ENCODE measurements at regions not wholly inside any gene's neighbourhood (a gene's known extent, or its start where the extent isn't known, plus 50 kb on each side); places are given as distances from the start of the nearest gene placed in this dataset.

DNA sequence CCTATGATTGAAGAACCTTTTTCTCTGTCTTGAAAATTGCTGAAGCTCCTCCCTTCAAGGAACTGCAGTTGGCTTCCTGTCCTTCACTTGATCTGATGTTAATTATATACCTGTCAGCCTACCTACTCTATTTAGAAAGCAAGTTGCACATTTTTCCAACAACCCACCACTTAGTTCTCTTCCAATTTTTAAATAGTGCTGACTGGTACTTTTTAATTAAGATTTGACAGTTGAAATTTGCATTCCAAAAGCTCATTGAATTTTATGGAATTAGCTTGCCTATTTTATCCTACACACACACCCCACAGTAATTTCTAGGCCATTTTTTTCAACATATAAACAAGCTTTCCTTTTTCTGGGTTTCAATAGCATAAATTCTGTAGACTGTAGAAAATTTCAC lies 820.3 kb upstream of the FAT3 start:
- DNase-seq = no peak

DNA sequence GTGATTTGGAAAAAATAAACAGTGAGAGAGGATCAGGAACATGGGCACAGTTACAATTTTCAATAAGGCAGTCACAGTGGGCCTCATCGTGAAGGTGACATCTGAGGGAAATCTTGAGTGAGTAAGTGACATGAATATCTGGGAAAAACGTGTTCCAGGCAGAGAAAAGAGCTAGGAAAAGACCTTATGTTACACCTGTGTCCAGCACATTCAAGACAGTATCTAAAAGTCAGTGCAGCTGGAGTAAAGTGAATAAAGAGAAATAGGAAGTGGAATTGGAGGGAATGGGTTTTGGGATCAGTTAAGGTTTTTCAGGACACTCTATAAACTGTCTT lies 827.5 kb upstream of the FAT3 start:
- no peak for DNase-seq

DNA sequence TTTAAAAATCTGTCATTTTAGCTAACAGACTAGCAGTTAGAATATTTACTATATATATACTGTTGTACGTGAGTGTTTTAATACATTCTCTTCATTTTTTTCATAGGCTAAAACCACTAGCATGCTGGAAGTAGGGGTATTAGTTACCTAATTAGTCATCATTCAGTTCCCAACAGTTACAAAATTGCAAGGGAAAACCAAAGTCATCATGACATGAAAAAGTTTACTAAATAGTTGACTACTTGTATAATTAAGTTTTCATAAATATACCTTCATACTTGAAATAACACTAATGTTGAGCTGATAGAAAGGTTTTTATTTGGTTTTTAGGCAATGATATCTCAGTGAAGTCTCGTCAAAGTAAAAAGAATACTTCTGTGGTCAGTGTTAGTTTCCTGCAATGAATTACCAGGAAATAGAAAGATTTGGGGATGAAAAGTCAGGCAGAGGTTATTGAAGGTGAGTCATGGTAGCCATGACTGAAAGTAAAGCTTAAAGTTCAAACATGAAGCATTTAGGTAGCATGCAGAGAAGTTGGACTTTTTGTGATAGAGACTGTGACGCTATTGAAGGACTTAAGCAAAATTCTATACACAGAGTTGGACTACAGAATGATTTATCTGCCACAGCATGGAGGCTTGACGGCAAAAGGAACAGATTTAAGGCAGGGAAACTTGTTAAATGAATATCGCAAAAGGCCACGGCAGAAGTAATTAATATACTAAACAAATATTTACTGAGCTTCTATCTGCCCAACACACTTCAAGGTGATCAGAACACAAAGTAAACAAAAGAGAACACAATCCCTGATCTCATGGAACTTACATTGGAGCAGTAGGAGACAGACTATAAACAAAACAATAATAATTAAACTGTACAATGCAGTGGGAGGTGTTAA lies 828.1 kb upstream of the FAT3 start:
- no peak for DNase-seq

DNA sequence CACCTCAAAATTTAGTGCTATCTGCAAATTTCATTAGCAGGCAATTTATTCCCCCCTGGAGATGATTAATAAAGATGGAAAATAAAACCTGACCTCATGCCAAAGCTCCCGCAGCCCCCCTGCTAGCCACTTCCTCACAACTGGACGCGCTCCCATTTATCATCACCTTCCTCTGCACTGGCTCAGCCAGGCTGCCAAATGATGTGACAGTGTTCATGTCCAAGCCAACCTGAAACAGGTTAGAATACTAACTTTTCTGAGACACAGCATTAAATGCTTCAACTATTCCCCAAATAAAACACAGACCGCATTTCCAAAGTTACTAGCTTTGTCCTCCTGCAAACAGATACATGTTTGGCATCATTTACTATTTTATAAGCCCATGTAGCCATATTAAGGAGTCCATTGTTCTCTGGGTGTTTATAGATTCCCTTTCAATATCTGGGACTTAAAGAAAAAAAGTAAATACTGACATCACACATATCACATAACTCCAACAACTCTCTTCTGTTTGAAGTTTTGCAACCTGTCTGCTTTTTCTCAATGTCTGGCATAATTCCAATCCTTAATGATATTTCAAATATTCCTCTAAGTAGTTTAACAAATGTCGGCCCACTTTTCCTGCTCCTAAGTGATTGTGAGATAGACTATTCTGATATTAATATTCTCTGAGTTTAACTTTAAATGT lies 829.7 kb upstream of the FAT3 start:
- DNase-seq = no peak

DNA sequence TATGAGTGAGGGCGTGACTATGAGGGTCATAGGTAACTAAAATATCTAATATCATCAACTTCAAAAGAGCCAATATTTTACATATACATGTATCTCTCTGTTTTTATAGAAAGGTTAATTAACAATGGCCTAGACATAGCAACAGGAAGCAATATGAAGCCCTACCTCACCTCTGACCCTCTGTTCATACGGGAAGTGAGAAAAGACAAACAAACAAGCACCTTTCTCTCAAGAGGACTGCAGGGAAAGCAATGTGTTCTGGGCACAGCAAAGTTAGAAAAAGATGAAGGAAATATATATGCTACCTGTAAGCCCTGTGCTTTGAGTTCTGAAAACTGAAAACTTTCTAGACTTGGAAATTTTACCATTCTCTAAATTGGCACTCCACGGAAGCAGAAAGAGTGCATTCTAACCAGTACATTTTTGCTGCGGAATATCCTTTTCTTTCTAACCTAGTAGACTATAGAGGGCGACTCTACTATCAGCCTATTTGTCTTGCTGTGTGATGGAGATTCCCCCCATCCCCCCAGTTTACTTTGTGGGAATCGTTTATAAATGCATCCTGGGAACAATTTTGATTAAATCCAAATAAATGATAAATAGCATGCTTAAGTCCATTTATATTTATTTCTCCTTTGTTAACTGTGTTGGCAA lies 830.4 kb upstream of the FAT3 start:
- DNase-seq = no peak

DNA sequence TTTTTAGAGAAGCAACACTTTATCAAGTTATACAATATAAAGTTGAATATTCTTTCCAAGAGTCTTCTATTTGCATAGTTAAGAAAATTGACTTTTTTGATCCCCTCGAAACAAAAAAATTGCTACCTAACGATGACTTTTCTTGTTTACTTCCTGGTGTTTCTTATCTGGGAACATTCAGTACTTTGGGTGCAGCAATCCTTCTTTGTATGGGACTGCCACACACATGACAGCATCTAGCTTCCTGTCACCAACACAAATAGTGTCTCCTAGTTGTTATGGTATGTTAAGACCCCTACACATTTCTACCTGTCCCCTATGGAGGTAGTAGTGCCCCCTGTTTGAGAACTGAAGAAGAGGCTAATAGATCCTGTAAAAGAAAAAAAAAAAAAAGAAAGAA lies 841.7 kb upstream of the FAT3 start:
- no peak for DNase-seq

DNA sequence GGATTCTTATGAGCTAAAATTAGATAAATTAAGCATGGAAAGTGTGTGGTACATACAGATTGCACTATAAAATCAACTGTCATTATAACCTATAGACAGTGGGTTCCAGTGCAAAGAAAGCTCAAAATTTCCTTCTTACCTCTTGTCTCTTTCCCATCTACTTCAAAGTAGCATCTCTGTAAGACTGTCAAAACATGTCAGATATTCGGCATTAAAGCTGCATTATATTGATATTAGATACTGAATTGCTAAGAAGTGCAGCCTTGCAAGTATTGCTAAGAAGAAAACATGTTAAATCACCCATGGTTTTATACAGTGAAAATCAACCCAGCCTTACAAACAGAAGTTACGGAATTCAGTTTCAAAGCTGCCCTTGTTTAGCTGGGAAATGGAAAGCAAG lies 849.8 kb upstream of the FAT3 start:
- DNase-seq = no peak

DNA sequence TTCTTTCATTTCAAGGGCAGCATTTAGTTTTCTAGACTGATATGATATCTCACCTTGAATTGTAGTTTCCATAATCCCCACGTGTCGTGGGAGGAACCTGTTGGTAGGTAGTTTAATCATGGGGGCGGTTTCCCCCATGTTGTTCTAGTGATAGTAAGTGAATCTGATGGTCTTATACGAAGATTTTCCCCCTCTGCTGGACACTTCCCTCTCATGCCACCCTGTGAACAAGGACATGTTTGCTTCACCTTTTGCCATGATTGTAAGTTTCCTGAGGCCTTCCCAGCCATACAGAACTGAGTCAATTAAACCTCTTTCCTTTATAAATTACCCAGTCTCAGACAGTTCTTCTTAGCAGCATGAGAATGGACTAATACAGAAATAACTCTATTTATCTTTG lies 851.1 kb upstream of the FAT3 start:
- no peak for DNase-seq

DNA sequence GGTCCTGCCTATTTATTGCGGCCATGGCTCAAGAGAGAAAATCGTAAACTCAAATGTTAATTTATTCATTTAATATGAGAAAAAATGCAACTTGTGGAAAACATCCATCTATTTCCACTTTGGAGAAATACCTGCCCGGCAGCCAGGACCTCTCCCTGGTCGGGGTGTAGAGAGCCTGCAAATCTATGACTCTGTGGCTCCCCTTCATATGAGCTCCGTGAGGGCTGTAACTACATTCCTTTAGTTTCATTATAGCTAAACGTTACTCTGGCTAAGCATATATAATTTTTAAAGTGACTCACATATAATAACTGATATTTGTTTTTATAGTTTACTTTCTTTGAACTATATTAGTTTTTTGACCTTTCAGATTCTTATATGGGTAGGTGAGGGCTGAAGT lies 857.8 kb upstream of the FAT3 start:
- no peak for DNase-seq

DNA sequence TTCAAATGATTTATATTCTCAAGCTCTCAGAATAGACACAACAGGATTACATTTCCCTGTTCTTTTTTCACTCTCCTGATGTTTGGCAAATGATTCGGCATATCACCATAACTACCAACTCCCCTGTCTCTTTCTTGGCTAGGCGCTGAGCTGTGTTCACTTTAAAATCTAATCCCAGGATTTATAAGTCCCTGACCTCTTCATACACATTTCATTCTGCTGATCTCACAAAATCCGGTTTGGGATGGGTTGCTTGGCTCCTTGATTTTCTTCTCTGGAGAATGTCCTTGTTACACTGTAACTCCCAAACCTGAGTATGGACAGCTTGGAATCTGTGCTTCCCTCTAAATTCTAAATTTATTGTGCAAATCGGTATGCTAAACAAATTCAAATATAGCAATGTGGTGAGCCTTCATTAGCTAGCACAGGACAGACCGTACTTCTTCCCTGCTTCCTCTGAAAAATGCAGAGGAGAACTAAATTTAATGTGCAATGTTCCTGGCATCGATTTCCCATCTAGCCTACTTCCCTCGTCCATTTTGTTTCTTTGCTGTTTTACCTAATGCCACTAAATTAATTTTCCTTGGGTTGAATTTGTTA lies 858.5 kb upstream of the FAT3 start:
- DNase-seq = no peak

DNA sequence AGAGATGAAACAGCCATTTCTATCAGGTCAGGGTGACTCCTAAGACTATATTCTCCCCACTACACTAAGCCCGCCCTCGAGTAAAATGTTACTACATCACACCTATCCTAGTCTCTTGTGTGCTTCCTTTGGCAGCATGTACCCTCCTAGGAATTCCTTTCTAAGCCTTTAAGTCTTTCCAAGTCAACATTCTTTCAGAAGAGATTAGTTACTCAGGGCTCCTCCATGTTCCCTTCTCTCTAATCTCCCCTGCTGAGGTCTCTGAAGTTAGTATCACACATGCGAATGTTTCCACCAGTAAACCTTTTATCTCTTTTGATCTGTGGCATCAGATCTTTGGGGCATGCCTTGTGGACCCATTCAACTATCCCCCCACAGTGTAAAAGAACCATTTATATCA lies 873.7 kb upstream of the FAT3 start:
- no peak for DNase-seq

DNA sequence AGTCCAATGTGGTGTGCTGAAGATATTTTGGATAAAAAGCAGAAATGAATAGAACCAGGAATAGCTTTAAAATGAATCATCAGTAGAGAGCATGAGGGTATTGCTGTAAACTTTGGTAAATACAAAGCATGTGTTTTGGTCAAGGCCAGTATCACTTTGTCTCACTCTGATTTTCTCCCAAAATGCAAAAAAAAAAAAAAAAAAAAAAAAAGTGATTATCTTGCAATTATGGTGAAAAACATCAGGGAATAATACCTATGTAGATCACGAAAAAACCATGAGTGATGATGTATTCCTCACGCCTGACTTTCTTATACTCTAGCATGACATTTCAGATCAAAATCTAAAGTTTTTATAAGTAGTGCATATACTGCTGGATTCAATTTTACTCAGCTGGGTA lies 897.9 kb upstream of the FAT3 start:
- no peak for DNase-seq

DNA sequence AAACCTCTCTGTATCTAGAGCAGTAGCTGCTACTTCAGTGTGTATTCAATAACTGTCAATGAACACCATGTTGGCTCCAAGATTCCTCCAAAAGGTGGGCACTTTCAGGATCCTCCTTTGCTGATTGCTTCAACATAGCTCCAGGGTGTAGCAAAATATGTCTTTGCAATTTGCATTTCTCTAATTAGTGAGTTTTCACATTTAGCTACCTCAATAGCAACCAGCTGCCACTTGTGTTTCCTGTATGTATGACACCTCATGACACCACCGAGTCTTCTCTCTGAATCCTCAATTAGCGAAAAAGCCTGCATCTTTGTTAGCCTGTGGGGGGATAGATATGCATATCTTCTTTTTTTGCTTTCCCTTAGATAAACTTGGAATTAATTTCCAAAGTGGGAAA lies 898.3 kb upstream of the FAT3 start:
- DNase-seq = no peak

DNA sequence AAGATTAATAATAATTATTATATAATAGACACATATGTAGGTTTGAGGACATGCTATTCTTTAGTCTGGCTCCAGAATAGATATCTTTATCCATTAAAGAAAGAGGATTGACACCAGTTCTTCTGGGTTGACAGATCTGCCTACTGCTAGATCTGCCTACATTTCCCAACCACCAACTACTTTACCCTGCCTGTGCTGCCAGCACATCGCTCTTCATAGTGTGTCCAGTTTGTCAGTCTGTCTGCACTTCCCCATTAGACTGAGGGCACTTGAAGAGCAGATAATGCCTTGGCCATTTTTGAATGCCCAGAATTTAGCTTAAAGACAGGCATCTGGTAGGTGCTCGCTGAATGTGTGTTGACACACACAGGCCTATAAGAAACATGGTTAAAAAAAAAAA lies 910.1 kb upstream of the FAT3 start:
- DNase-seq = no peak

DNA sequence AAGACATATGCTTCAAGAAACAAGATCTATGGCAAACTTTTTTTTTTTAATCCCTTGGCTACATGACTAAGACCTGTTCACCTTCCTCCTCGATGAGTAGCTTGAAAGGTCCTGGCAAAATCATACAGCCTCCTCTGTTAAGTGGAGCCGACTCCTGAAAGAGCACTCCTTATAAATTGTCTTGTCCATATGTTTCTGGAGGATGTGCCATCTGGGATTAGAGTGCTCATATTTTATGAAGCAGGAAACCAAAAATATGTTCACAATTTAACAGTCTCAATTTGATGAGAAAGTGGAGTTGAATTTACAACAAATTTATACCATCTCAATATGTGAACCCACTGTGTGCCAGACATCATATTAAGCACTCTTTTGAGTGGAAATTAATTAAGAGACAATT lies 912.1 kb upstream of the FAT3 start:
- no peak for DNase-seq

DNA sequence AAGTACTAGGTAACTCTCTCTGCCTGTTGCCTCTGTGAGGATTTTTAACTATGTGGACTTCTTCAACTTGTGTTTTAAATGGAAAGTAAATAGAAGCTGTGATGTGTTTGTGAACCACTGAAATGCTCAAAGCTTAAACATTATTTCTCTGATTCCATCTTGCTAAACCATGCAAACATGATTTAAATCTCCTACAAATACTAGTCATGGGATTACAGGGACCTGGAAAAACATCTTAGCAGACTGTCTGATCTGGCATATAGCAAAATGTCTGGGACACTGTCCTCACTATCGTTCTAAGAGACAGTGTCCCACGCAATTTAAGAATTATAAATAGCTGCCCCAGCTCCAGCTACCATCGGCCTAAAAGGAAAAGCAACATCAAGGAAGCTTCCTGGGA lies 914.5 kb upstream of the FAT3 start:
- no peak for DNase-seq

DNA sequence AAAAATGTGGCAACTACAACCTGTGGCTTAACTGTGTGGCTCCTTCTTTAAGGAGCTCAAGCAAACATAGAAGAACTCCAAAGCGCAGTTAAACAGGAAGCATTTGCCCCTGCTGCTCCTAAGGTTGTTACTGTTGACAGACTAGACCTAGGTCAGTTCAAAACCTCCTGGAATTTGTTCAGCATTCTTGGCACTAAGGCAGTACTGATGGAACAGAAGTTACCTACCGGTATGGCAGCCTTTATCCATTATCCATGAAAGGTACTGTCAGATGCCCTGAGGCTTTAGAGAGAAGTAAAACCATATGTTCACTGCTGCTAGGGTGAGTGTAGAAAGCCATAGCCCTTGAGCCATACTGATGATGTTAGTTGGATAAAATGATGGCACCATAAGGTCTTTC lies 916.5 kb upstream of the FAT3 start:
- no peak for DNase-seq

DNA sequence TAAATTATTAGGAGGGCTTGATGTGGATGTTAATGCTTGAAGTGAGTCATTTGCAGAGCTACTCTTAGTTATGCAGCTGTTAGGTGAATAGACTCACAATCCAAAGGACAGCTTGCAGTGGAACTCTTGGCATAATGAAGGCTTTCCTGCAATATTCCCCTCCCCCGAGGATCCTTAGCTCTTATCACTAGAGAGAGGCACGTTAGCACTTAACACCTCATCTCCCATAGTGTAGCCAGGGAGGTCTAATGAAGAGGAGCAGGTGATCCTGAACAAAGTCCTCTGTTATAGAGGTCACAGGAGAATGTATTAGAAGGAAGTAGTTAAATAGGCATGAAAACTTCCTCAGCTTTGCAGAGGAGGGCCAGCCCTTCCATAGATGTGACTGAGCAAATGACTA lies 919.2 kb upstream of the FAT3 start:
- DNase-seq = no peak

DNA sequence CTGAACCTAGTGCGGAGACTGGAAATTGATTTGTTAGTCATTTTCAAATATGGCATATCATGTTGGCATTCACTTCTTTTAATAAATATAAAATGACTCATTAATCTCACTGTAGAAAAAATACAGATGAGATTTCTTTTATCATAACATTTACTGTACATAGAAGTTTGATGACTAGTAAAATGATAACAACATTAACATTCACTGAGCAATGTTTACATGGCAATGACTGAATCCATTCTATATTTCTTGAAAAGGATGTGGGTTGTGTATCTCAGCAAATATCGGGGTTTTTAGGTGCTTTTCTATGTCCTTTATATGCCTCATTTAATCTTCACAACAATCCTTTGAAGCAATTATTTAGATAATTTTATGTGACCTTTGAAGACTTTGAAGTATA lies 920.9 kb upstream of the FAT3 start:
- DNase-seq = no peak

DNA sequence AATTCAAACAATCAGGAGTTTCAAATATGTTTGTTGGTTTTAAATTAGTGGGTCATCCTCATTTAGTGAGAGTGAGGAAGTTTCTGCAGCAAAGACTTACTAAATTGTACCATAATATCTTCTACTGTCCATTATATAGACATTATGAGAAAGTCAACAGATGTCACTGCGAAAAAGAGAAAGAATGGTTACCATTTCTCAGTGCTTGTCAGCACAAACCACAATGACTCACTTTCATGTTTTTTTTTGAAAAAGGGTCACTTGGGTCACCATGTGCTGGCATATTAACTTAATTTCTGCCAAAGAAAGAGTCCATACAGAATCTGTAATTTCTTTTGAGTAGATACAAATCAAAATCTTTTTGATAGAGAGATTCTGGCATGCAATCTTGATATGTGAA lies 924.6 kb upstream of the FAT3 start:
- DNase-seq = no peak

DNA sequence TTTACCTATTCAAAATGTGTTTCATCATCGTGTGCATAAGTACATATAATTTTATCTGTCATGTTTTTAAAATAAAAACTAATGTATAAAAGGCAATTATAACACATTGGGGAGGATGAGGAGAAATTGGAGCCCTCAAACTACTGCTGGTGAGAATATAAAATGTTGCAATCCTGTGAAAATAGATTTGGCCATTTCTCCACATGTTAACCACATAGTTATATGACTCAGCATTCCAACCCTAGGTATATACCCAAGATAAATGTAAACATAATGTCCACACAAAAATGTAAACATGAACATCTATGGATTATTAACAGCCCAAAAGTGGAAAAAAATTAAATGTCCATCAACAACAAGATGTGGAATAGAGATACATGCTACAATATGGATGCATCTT lies 928.0 kb upstream of the FAT3 start:
- DNase-seq = no peak

DNA sequence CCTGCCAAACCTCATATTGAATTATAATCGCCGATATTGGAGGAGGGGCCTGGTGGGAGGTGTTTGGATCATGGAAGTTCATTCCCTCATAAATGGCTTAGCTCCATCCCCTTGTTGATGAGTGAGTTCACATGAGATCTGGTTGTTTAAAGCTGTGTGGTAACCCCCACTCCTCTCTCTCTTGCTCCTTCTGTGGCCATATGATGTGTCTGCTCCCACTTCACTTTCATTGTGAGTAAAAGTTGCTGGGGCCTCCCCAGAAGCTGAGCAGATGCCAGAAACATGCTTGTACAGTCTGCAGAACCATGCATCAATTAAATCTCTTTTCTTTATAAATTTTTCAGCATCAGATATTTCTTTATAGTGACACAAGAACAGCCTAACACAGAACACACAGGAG lies 929.0 kb upstream of the FAT3 start:
- DNase-seq = no peak

DNA sequence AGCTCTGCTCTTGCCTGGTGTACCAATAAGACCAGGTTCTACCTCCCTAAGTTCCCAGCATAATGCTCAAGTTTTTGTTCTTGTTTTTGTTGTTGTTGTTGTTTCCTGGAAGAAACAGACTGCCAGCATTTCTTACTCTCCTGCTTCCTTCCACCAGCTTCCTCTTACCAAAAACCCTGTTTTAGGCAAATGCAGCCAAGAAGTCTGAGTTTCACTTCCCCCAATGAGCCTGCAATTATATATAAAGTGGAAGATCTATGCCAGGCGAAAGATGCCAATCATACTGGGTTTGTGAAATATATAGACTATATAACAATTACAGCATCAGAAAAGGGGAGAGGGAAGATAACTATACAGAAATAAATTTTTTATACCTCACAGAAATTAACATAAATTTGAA lies 931.5 kb upstream of the FAT3 start:
- DNase-seq = no peak

DNA sequence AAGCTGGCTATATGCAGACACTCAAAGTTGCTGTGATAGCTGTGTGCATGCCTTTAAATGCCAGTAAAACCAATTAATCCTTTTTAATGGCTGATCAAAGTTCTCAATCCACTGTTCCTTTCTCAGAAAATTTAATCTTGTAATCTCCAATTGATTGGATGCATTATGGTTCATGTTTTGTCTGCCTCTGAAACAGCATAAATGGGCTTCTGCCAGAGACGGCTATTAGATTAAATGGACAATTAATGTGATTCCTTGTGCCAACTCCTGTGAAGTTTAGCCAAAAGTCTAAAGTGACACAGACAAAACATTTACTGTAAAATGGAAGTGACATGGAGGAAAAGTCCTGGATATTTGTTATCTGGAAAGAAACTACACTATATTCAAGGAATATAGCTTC lies 952.5 kb upstream of the FAT3 start:
- no peak for DNase-seq
